ENCODE measurements at regions not wholly inside any gene's neighbourhood (a gene's known extent, or its start where the extent isn't known, plus 50 kb on each side); places are given as distances from the start of the nearest gene placed in this dataset.

DNA sequence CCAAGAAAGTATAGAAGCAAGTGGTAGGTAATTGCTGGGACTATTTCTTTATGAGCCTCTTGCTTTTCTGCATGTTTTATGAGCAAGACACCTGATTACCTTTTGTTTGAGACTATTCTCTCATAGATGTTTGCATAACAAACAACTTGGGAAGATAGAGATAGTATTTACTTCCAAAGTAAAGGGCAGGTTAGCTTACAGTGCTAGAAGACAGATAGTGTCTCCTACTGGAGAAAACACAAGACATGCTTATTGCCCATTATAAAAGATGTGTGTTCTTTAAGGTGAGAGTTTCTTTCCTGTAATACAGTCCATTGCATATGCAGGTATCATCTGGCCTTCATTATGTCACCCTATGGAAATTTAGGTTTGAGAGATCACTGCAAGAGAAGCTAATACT, 174.2 kb upstream of the FUT9 start:
- Histone ChIP-seq H3K27ac (ENCODE audit: extremely low read length, insufficient read depth, low read length) (no peak overlapping the region), H3K36me3 (replicated peaks in 1 of 2; ENCODE audit: control insufficient read depth in 1 of 2, insufficient read depth in 2 of 2, low read length in 2 of 2) (no peaks in the 10 kb centered on the region), H3K27me3 (ENCODE audit: control insufficient read depth in 1 of 2, insufficient read depth in 2 of 2, low read length in 2 of 2) (no peaks in the 10 kb centered on the region), H3K4me1 (ENCODE audit: insufficient read depth, low read length) (peaks cover 36% of the 10 kb centered on the region), H3K4me2 (ENCODE audit: low read depth, low read length) (no peak overlapping the region), H3K9ac (ENCODE audit: insufficient read depth, low read depth, low read length) (no peak overlapping the region), H2AFZ (ENCODE audit: low read length) (no peak overlapping the region), H3K9me3 (ENCODE audit: low read length) (no peaks in the 10 kb centered on the region), H3K4me3 (replicated peaks in 1 of 3; ENCODE audit: insufficient read depth in 1 of 3, low read depth in 2 of 3, low read length in 3 of 3) (no peak overlapping the region), H3K79me2 (ENCODE audit: insufficient read depth, low read length) (no peaks in the 10 kb centered on the region), H4K20me1 (ENCODE audit: insufficient read depth, low read length) (no peaks in the 10 kb centered on the region)
- TF ChIP-seq, protein P1, sequence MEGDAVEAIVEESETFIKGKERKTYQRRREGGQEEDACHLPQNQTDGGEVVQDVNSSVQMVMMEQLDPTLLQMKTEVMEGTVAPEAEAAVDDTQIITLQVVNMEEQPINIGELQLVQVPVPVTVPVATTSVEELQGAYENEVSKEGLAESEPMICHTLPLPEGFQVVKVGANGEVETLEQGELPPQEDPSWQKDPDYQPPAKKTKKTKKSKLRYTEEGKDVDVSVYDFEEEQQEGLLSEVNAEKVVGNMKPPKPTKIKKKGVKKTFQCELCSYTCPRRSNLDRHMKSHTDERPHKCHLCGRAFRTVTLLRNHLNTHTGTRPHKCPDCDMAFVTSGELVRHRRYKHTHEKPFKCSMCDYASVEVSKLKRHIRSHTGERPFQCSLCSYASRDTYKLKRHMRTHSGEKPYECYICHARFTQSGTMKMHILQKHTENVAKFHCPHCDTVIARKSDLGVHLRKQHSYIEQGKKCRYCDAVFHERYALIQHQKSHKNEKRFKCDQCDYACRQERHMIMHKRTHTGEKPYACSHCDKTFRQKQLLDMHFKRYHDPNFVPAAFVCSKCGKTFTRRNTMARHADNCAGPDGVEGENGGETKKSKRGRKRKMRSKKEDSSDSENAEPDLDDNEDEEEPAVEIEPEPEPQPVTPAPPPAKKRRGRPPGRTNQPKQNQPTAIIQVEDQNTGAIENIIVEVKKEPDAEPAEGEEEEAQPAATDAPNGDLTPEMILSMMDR (CRISPR knock-in tag; IDR thresholded peaks at IDR 0.05) = peak; percentile 27; the same call in 1 of the 2 replicates
- no peak for TF ChIP-seq SAFB2 (CRISPR knock-in tag; IDR thresholded peaks at IDR 0.05; ENCODE audit: borderline replicate concordance, low read depth)
- no peak for TF ChIP-seq ZFYVE20 (CRISPR knock-in tag; IDR thresholded peaks at IDR 0.05; ENCODE audit: borderline replicate concordance, low read depth)
- TF ChIP-seq, protein P2, sequence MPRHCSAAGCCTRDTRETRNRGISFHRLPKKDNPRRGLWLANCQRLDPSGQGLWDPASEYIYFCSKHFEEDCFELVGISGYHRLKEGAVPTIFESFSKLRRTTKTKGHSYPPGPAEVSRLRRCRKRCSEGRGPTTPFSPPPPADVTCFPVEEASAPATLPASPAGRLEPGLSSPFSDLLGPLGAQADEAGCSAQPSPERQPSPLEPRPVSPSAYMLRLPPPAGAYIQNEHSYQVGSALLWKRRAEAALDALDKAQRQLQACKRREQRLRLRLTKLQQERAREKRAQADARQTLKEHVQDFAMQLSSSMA (CRISPR knock-in tag; IDR thresholded peaks at IDR 0.05) = no peak
- TF ChIP-seq SMC3 (IDR thresholded peaks at IDR 0.05; ENCODE audit: low read length) = peak; percentile 1; the same call in 1 of the 2 replicates
- TF ChIP-seq, protein P3, sequence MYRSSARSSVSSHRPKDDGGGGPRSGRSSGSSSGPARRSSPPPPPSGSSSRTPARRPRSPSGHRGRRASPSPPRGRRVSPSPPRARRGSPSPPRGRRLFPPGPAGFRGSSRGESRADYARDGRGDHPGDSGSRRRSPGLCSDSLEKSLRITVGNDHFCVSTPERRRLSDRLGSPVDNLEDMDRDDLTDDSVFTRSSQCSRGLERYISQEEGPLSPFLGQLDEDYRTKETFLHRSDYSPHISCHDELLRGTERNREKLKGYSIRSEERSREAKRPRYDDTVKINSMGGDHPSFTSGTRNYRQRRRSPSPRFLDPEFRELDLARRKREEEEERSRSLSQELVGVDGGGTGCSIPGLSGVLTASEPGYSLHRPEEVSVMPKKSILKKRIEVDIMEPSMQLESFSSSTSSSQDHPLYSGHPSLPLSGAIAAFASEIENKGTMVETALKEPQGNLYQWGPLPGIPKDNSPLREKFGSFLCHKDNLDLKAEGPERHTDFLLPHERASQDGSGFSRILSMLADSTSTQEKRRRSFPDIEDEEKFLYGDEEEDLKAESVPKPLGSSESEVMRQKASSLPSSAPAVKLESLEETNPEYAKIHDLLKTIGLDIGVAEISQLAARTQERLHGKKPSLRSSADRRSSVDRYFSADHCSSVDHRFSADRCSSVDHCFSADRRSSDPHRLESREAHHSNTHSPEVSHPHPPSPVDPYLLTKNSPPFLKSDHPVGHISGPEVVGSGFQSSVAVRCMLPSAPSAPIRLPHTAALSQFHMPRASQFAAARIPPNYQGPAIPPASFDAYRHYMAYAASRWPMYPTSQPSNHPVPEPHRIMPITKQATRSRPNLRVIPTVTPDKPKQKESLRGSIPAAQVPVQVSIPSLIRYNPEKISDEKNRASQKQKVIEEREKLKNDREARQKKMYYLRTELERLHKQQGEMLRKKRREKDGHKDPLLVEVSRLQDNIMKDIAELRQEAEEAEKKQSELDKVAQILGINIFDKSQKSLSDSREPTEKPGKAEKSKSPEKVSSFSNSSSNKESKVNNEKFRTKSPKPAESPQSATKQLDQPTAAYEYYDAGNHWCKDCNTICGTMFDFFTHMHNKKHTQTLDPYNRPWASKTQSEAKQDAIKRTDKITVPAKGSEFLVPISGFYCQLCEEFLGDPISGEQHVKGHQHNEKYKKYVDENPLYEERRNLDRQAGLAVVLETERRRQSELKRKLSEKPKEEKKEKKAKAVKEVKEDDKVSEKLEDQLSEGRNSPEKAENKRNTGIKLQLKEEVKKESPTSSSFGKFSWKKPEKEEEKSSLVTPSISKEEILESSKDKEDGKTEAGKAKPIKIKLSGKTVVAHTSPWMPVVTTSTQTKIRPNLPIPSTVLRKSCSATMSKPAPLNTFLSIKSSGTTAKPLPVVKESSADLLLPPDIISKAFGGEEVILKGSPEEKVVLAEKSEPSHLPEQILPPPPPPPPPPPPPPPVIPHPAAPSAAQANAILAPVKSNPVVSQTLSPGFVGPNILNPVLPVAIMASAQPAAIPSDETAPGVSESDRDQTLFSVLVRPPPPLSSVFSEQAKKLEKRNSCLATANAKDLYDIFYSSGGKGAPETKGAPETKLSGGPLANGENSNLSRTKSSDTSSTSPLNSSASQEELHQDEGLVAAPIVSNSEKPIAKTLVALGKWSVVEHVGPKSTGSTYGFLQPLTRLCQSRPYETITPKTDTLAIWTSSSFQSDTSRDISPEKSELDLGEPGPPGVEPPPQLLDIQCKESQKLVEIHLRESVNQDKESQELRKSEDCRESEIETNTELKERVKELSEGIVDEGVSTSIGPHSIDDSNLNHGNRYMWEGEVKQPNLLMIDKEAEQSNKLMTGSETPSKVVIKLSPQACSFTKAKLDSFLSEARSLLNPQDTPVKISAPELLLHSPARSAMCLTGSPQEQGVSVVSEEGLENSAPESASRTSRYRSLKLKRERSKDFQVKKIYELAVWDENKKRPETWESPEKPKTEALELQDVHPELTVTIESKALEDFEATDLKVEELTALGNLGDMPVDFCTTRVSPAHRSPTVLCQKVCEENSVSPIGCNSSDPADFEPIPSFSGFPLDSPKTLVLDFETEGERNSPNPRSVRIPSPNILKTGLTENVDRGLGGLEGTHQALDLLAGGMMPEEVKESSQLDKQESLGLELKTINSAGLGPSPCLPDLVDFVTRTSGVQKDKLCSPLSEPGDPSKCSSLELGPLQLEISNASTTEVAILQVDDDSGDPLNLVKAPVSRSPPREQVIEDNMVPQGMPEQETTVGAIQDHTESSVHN (CRISPR knock-in tag; IDR thresholded peaks at IDR 0.05) = no peak
- peak; percentile 27; the same call in 1 of the 2 replicates for TF ChIP-seq STAG1 (CRISPR knock-in tag; IDR thresholded peaks at IDR 0.05)
- ChIA-PET POLR2A (interaction anchor here (2.4 kb wide), 1 partner anchor 16 kb away, joined by 6 read pairs; no protein-coding TSS in a partner anchor), CTCF (ENCODE audit: low intra/inter-chr PET ratio, low total read pairs) (no interaction called here)
- ATAC-seq (no peak), DNase-seq (ENCODE audit: low spot score) (no peak), FAIRE-seq (no peak)
- intact Hi-C loops (cut with micrococcal nuclease; ENCODE audit: unreplicated experiment) = no loop called here
- BruUV-seq (replicated peaks) = no TSS peak
- in situ Hi-C loops (cut with HindIII; ENCODE audit: extremely low pct_ligation_motif_present, low pct_unique_long_range_greater_than_20kb) = no loop called here

Data from HepG2 (cell line).